Keratinocyte (primary cell): ENCODE measurements at regions not wholly inside any gene's neighbourhood (a gene's known extent, or its start where the extent isn't known, plus 50 kb on each side); places are given as distances from the start of the nearest gene placed in this dataset.

Experiments
- CTCF ChIP-seq, 3 experiments: IDR thresholded peaks in 1 of 3; conservative IDR thresholded peaks in 1 of 3; optimal IDR thresholded peaks in 1 of 3; 2 replicates in 2 of 3; 3 replicates in 1 of 3; pipeline versions ENCODE3 to v1.5.1; 2011; ENCODE audit warnings: low read length in 3 of 3, mild to moderate bottlenecking in 3 of 3, moderate library complexity in 2 of 3, control low read depth in 1 of 3, inconsistent platforms in 1 of 3; ENCODE audit not compliant: insufficient read depth in 2 of 3; ENCODE audit errors: extremely low read depth in 1 of 3
- EZH2 ChIP-seq: IDR thresholded peaks from one replicate; pipeline ENCODE4 v1.6.1; 2012; ENCODE audit warnings: inconsistent platforms, mild to moderate bottlenecking, low read length, moderate library complexity

GRCh38 chr6:14344486-14344885 is 226.9 kb downstream of the CD83 start:
- no peak for TF ChIP-seq EZH2
- TF ChIP-seq CTCF (optimal IDR thresholded peaks at IDR 0.05 in 1 of 3, IDR thresholded peaks at IDR 0.05 in 1 of 3, conservative IDR thresholded peaks at IDR 0.05 in 1 of 3; ENCODE audit: extremely low read depth in 1 of 3, insufficient read depth in 2 of 3, low read length in 3 of 3): no peak
